ENCODE measurements at regions not wholly inside any gene's neighbourhood (a gene's known extent, or its start where the extent isn't known, plus 50 kb on each side); places are given as distances from the start of the nearest gene placed in this dataset.

DNA sequence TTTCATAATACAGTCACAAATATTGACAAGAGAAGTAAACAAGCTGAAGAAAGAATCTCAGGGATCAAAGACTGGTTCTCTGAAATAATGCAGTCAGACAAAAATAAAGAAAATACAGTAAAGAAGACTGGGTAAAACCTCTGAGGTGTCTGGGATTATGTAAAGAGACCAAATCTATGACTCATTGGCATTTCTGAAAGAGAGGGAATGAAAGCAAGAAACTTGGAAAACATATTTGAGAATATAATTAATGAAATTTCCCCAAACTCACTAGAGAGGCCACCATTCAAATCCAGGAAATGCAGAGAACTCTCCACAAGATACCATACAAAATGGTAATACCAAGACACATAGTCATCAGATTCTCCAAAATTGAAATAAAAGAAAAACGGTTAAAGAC lies 53.0 kb upstream of the GPC6 start:
- no peaks in the 10 kb centered on the region for H3K27me3 ChIP-seq (replicated peaks)
- H3K36me3 ChIP-seq (replicated peaks): no peaks in the 10 kb centered on the region
- H3K27ac ChIP-seq: no peak overlapping the region
- in situ Hi-C loops (cut with HindIII; ENCODE audit: low pct_ligation_motif_present, low sequenced_read_pairs): no loop called here
- no peak for DNase-seq
- TF ChIP-seq, protein P1, sequence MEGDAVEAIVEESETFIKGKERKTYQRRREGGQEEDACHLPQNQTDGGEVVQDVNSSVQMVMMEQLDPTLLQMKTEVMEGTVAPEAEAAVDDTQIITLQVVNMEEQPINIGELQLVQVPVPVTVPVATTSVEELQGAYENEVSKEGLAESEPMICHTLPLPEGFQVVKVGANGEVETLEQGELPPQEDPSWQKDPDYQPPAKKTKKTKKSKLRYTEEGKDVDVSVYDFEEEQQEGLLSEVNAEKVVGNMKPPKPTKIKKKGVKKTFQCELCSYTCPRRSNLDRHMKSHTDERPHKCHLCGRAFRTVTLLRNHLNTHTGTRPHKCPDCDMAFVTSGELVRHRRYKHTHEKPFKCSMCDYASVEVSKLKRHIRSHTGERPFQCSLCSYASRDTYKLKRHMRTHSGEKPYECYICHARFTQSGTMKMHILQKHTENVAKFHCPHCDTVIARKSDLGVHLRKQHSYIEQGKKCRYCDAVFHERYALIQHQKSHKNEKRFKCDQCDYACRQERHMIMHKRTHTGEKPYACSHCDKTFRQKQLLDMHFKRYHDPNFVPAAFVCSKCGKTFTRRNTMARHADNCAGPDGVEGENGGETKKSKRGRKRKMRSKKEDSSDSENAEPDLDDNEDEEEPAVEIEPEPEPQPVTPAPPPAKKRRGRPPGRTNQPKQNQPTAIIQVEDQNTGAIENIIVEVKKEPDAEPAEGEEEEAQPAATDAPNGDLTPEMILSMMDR (IDR thresholded peaks at IDR 0.05; ENCODE audit: low read depth, low read length, missing control alignments): no peak
- H3K4me3 ChIP-seq (ENCODE audit: low read depth, low read length): no peak overlapping the region

DNA sequence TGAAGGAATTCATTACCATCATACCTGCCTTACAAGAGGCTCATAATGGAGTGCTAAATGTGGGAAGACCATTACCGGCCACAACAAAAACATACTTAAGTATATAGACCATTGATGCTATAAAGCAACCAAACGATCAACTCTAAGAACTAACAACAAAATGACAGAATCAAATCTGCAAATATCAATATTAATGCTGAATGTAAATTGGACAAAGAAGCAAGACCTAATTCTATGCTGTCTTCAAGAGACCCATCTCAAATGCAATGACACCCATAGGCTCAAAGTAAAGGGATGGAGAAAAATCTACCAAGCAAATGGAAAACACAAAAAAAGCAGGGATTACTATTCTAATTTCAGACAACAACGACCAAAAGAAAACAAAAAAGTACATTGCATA lies 52.3 kb upstream of the GPC6 start:
- Histone ChIP-seq H3K36me3 (replicated peaks) (no peaks in the 10 kb centered on the region), H3K27ac (no peak overlapping the region), H3K27me3 (replicated peaks) (no peaks in the 10 kb centered on the region), H3K4me3 (ENCODE audit: low read depth, low read length) (no peak overlapping the region)
- no peak for DNase-seq
- in situ Hi-C loops (cut with HindIII; ENCODE audit: low pct_ligation_motif_present, low sequenced_read_pairs): no loop called here
- TF ChIP-seq, protein P1 (IDR thresholded peaks at IDR 0.05; ENCODE audit: low read depth, low read length, missing control alignments): no peak

Measured in brain microvascular endothelial cell (primary cell).